GM23248 (cell line): ENCODE measurements at regions not wholly inside any gene's neighbourhood (a gene's known extent, or its start where the extent isn't known, plus 50 kb on each side); places are given as distances from the start of the nearest gene placed in this dataset.

ENCODE experiments used
- EZH2 ChIP-seq: fragments of 200-600 bp; sonication (generic); IDR thresholded peaks from 2 replicates; pipeline ENCODE4 v1.6.1; 2018; ENCODE audit warnings: antibody characterized with exemption, mild to moderate bottlenecking; ENCODE audit not compliant: insufficient read depth, poor library complexity, severe bottlenecking
- EZH2phosphoT487 ChIP-seq: fragments of 200-600 bp; sonication (generic); IDR thresholded peaks from 2 replicates; pipeline ENCODE4 v1.6.1; 2018; ENCODE audit warnings: antibody characterized with exemption, moderate library complexity, mild to moderate bottlenecking, low read depth; ENCODE audit not compliant: insufficient read depth

DNA sequence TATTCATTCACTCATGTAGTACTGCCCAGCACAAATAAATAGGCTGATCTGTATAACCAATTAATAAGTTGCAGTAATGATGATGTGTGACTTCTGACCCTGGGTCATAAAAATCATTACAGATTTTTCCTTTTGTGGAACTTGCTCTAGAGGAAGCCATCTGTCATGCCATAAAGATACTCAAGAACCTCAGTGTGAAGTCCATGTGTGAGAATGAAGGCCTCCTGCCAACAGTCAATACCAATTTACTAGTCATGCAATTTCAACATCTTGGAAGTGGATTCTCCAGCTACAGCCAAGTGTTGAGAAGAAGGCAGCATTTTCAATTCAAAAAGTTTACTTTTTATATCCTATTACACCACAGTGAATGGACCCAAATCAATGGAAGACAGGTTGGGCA, 435.6 kb upstream of the LRRC4C start:
- TF ChIP-seq EZH2phosphoT487 (no peak), EZH2 (no peak)
